Activated CD4-positive, alpha-beta T cell treated with anti-CD3 and anti-CD28 coated beads for 4 hours (primary cell): ENCODE measurements at regions not wholly inside any gene's neighbourhood (a gene's known extent, or its start where the extent isn't known, plus 50 kb on each side); places are given as distances from the start of the nearest gene placed in this dataset.

ENCODE experiments used
- DNase-seq, 2 donors: peaks; one replicate each; pipeline ENCODE4 v3.0.0-alpha.2; 2020

DNA sequence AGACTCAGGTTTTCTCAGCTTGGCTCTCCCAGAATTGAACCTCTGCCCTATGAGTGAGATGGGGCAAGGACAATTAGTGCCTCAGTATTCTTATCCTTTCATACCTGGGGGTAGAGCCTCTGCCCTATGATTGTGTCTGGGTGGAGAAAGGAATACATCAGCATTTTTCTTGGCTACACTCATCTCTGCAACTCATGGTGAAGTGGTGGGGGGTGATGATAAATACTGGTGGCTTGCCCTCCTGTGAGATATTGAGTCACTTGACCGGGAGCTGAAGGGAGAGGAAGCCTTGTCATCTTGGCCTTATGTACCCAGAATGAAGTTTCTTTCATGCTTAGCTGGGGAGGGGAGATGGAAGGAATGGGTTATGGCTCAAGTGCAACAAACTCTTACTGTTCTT is 71.3 kb upstream of the ENOX2 start:
- DNase-seq = no peak

DNA sequence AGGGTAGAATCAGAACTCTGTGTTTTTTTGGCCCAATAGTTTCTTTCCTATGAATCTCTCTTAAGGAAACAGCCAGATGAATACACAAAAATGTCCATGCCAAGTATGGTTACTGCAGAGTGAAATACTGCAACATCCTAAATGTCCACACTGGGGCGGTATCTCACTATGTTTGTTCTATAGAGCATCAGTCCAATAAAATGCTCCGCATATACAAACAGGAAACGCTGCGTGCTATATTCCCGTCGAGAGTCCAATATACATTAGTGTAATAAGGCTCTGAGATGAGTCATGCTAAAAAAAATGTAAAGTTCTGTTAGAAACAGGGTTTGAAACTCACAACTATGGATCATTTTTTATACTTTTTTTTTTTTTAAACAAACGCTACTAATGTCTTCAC is 72.9 kb upstream of the ENOX2 start:
- DNase-seq = peak in 1 of 2 donors; percentile 22

DNA sequence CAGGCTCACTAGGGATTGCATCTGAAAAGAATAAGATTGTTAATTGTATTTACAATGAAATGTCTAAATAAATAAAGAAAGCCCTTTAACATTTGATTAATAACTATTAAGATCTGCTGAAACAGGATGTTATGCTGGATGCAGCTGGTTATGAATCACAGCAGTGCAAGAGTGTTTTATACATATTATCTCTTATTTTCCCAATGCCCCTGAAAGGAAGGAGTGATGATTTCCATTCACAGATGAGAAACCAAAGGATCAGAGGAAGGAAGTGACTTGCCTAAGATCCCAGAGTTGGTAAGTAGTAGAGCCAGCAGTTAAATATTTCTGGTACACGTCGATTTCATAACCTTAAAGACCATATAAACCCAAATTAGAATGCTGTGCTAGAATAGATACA is 76.3 kb upstream of the ARHGAP36 start:
- no peak for DNase-seq

DNA sequence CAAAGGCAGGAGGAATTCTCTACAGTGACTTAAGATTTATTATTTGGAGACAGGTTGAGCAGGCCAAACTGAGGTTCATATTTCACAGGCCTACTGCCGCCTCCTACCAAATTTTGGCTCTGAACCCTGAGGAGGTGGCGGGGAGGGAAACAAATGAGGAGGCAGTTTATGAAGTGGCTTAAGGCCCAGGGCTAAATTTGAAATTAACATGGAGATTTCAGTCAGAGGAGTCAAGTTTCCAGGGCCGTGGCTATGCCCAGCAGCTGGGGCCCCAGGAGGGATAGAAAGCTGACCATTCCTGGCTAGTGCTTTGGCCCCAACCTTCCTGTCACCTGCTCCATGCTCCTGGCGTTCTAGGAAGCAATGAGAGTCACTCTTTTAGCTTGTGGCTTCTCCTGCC is 73.4 kb upstream of the ARHGAP36 start:
- no peak for DNase-seq

DNA sequence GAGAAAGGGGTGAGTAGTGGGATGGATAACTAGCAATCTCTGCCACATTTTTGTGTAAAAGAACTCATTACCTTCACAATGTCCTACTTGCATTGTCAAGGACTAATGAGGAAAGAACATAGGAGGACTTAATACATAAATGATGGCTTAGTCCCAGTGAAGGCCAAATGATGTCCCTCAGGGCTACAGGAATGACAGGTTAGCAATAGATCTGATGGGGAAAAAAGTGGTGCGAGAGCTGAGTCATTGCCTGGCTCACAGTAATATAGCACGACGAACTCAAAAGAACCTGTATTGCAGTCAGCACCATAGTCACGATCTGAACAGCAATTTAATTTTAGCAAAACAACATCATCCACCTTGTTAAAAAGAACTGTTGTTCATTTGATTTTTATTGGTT is 70.9 kb upstream of the ARHGAP36 start:
- no peak for DNase-seq

DNA sequence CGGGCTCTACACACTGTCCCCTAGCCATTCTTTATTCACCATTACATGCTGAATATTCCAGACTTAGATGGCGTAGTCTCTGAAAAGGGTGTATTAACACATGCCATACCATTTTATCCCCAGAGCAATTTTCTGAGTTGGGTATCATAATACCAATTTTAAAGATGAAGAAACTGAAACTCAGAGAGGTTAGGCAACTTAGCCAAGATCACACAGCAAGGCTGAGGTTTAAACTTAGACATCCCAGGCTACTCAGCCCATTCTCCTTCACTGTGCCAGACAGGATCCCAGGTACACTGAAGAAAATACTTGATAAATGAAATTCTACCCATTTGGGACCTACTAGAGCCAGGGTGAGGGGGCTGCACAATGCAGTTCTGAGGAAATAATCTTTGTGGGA is 67.4 kb upstream of the ARHGAP36 start:
- DNase-seq = no peak

DNA sequence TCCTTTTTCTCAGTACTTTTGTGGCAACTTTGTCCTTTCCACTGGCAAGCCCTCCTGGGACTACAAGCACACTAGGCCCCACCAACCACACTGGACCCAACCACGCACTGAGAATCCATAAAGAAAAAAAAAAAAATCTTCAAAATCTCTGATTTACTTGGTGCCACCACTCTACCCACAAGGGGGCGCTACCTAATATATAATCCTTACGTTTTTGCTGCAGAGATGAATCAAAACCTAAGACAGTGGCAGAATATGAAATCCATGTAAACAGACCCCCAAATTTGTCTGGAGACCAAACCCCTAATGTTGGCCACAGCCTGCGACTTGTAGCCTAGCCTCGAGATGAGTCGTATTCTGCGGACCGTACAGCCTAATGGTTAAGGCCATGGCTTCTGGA is 63.5 kb upstream of the ARHGAP36 start:
- peak in 1 of 2 donors; percentile 1 for DNase-seq

DNA sequence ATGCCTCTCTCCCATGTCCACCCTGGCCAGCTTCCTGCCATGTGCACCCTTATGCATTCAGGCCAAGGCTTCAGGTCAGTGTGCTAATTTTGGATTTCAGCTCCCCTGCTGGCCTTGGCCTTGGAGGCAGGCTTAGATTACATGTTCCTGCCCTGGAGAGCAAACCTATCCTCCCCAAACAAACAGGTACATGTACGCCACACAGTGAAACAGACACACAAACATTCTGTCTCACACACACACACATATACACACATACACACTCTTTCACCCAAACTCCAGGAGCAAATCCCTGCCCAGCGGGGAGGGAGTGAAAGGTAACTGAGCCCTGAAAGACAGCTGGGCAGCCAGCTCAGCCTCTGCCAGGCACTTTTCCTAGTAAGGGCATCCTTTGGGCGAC is 62.7 kb upstream of the ARHGAP36 start:
- DNase-seq = no peak

DNA sequence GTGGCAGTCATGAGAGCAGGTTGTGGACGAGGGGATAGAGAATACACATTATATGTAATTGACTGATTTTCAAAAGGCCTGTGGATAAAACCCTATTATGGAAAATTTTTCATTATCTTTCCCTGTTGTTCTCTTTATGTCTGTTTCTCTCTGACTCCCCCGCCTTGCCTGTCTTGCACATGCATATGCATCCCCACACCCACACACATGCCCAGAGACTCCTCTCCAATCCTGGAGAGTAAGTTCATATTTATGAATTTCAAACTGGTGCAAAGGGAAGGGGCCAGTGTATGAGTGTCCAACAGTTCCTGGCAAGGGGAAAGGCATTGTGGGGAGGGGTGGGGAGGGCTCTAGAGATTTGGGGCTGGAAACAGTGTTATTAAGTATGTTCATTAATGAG is 60.8 kb upstream of the ARHGAP36 start:
- DNase-seq = no peak

DNA sequence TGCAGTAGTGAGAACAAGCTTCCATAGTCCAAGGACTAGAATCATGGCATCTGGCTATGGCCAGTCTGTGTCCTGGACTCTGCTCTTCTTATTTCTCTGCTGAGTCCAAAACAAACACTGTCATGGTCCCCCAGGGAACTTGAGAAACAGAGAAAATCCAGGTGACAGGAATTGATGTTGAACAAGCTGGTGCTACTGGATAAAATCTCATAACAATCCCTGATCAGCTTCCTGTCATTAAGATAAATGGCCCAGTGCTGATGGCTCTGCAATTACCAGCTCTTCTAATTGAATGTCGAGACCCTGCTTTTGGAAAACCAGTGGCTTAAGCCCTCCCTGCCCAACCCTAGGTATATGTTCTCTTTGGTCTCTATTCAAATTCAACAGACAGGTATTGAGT is 58.8 kb upstream of the ARHGAP36 start:
- DNase-seq = no peak
